Activated T-helper 2 cell treated with anti-CD3 and anti-CD28 coated beads, Interferon-gamma antibody, Interleukin-2, Interleukin-4, amounts not matched to agents 10 μg/mL and 5 μg/mL and 100 μg/mL, durations not matched to agents 14 hours and 24 hours and 36 hours (primary cell): ENCODE measurements at regions not wholly inside any gene's neighbourhood (a gene's known extent, or its start where the extent isn't known, plus 50 kb on each side); places are given as distances from the start of the nearest gene placed in this dataset.
A peak's percentile ranks its signal among the peaks of the same experiment; 100 is the strongest.
"Not testable (repeated sequence)": the region's sequence is repeated elsewhere in the genome, so short reads cannot be mapped to it uniquely, and the experiment has no call there.

Experiments
- DNase-seq: peaks from one replicate; pipeline ENCODE4 v3.0.0; 2021; ENCODE audit warnings: low spot score
- H3K27ac Mint-ChIP-seq: one replicate; pipeline ENCODE4 v1.8.0; 2021; ENCODE audit warnings: mixed read lengths
- H3K27me3 Mint-ChIP-seq: one replicate; pipeline ENCODE4 v1.8.0; 2021; ENCODE audit warnings: low read depth, mixed read lengths
- H3K36me3 Mint-ChIP-seq: one replicate; pipeline ENCODE4 v1.8.0; 2021; ENCODE audit warnings: low read depth, mixed read lengths
- H3K4me1 Mint-ChIP-seq: one replicate; pipeline ENCODE4 v1.8.0; 2021; ENCODE audit warnings: low read depth, mixed read lengths
- H3K4me3 Mint-ChIP-seq: one replicate; pipeline ENCODE4 v1.8.0; 2021; ENCODE audit warnings: low read depth, mild to moderate bottlenecking, moderate library complexity, mixed read lengths
- H3K9me3 Mint-ChIP-seq: one replicate; pipeline ENCODE4 v1.8.0; 2021; ENCODE audit warnings: mixed read lengths
- intact Hi-C: fragments of 100-400 bp; cut with micrococcal nuclease; formaldehyde crosslinking; loops from one replicate; pipeline ENCODE4 v1.15.1; 2023

DNA sequence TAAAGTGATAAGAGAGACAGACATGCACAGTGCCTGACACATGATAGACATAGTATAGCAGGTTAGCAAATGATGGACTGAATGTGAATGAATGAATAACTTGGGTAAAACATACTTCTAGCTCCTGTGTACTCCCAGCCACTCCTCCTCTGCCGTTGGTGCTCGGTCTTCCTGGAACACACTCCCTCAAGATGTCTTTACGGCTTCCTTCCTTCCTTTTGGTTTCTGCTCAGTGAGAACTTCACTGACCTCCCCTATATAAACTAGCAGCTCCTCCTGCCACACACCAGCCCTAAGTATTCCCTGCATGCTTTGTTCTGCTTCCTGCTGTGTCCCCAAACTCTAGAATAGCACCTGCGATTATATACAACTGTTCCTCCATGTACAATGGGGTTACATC, 50.2 kb downstream of the RAD54L2 start:
- Mint-ChIP-seq H3K27me3 (no peaks in the 10 kb centered on the region), H3K27ac (peak overlapping the region; percentile 1), H3K36me3 (peaks cover 35% of the 10 kb centered on the region), H3K4me1 (peaks cover 4% of the 10 kb centered on the region), H3K4me3 (no peak overlapping the region), H3K9me3 (no peaks in the 10 kb centered on the region)
- intact Hi-C loops: no loop called here
- DNase-seq: no peak

DNA sequence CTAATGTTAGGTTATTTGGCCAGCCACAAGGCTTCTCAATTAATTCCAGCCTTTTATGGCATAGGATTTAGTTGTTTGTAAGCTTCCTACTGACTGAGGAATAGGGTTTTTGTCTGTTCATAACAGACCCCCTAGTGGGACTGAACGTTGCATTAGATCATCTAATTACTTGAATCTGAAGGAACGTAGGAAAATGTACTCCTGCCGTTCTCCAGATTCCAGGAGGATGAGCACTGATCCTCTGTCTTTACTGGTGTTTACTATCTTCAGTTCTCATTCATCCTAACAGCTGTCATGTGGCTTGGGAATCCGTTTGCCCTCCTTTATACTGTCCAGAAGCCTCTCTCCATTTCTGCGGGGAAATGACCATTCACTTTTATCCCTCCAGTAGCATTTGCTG, 52.7 kb downstream of the RAD54L2 start:
- Mint-ChIP-seq H3K9me3 (no peaks in the 10 kb centered on the region), H3K4me3 (no peak overlapping the region), H3K27me3 (no peaks in the 10 kb centered on the region), H3K27ac (no peak overlapping the region), H3K36me3 (peaks cover 46% of the 10 kb centered on the region), H3K4me1 (peaks cover 4% of the 10 kb centered on the region)
- no peak for DNase-seq
- intact Hi-C loops: no loop called here

DNA sequence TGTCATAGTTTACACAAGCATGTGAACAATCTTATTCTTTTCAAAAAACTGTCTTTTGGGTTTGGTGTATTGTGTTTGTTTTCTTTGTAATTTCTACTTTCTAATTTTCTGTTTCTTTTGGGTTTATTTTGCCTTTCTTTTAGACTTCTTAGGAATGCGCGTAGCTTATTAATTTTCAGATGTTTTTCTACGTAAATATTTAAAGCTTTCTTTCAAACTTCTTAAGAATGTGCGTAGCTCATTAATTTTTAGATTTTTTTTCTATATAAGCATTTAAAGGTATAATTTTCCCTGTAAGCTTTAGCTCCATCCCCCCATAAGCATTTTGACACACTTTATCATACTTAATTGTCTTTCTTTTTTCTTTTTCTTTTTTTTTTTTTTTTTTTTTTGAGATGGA, 55.2 kb downstream of the RAD54L2 start:
- H3K36me3 Mint-ChIP-seq: peaks cover 42% of the 10 kb centered on the region
- DNase-seq: no peak
- H3K4me3 Mint-ChIP-seq: no peak overlapping the region
- H3K27me3 Mint-ChIP-seq: no peaks in the 10 kb centered on the region
- H3K9me3 Mint-ChIP-seq: no peaks in the 10 kb centered on the region
- peaks cover 4% of the 10 kb centered on the region for H3K4me1 Mint-ChIP-seq
- intact Hi-C loops: no loop called here
- H3K27ac Mint-ChIP-seq: no peak overlapping the region

DNA sequence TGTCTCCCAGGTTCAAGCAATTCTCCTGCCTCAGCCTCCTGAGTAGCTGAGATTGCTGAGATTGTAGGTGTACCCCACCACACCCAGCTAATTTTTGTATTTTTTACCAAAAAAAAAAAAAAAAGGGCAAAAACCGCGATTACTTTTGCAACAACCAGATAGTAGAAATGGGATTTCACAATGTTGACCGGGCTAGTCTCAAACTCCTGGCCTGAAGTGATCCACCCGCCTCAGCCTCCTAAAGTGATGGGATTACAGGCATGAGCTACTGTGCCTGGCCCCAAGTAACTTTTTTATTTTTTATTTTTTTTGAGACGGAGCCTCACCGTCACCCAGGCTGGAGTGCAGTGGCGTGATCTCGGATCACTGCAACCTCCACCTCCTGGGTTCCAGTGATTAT, 61.1 kb downstream of the RAD54L2 start:
- H3K27me3 Mint-ChIP-seq, H3K27ac Mint-ChIP-seq, H3K4me3 Mint-ChIP-seq, H3K9me3 Mint-ChIP-seq, DNase-seq, intact Hi-C loops, H3K4me1 Mint-ChIP-seq: not testable (repeated sequence)
- H3K36me3 Mint-ChIP-seq: peaks cover 12% of the 10 kb centered on the region

DNA sequence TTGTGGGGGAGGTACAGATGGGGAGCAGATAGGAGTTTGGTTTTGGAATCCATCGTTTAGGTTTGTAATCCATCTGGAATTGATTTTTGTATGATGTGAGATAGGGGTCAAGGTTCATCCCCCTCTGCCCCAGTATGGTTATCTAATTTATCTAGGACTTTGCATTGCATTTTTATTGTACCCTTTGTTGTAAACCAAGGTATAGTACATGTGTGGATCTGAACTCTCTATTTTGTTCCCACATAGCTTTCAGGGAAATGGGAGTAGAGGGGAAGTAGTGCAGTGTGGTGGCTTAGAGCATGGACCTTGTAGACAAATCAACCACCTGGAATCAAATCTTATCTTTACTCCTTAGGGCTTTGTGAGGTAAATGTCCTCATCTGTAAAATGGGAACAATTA, 65.7 kb downstream of the RAD54L2 start:
- H3K4me3 Mint-ChIP-seq: no peak overlapping the region
- DNase-seq: no peak
- H3K4me1 Mint-ChIP-seq: peaks cover 10% of the 10 kb centered on the region
- intact Hi-C loops: no loop called here
- H3K9me3 Mint-ChIP-seq: no peaks in the 10 kb centered on the region
- no peaks in the 10 kb centered on the region for H3K27me3 Mint-ChIP-seq
- no peak overlapping the region for H3K27ac Mint-ChIP-seq
- H3K36me3 Mint-ChIP-seq: peaks cover 11% of the 10 kb centered on the region

DNA sequence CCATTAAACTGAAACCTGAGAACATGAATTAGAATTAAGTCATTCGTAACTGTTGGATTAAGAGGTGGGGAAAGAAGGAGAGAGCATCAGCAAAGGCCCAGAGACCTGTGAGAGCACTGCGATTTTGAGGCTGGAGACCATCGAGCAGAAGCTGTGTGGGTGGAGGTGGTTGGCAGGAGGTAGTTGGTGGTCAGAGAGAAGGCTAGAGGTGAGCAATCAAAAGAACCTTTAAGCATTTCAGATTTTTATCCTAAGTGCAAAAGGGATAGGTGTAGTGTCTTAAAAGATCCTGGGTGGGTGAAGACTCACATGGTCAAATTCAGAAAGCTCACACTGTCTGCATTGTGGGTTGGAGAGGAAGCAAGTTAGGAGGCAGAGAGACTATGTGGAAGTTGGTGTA, 65.1 kb upstream of the TEX264 start:
- intact Hi-C loops: no loop called here
- Mint-ChIP-seq H3K27me3 (no peaks in the 10 kb centered on the region), H3K36me3 (peaks cover 13% of the 10 kb centered on the region), H3K9me3 (no peaks in the 10 kb centered on the region), H3K27ac (peak overlapping the region; percentile 22), H3K4me3 (no peak overlapping the region), H3K4me1 (peaks cover 10% of the 10 kb centered on the region)
- no peak for DNase-seq

DNA sequence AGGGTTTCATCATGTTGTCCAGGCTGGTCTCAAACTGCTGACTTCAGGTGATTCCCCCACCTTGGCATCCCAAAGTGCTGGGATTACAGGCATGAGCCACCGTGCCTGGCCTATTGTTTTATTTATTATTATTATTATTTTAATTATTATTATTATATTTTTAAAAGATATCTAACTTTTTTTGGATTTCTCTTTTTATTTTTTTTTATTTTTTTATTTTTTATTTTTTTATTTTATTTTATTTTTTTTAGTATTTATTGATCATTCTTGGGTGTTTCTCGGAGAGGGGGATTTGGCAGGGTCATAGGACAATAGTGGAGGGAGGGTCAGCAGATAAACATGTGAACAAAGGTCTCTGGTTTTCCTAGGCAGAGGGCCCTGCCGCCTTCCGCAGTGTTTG, 64.2 kb upstream of the TEX264 start:
- H3K9me3 Mint-ChIP-seq, H3K4me1 Mint-ChIP-seq, DNase-seq, intact Hi-C loops, H3K27ac Mint-ChIP-seq, H3K27me3 Mint-ChIP-seq, H3K4me3 Mint-ChIP-seq: not testable (repeated sequence)
- peaks cover 13% of the 10 kb centered on the region for H3K36me3 Mint-ChIP-seq

DNA sequence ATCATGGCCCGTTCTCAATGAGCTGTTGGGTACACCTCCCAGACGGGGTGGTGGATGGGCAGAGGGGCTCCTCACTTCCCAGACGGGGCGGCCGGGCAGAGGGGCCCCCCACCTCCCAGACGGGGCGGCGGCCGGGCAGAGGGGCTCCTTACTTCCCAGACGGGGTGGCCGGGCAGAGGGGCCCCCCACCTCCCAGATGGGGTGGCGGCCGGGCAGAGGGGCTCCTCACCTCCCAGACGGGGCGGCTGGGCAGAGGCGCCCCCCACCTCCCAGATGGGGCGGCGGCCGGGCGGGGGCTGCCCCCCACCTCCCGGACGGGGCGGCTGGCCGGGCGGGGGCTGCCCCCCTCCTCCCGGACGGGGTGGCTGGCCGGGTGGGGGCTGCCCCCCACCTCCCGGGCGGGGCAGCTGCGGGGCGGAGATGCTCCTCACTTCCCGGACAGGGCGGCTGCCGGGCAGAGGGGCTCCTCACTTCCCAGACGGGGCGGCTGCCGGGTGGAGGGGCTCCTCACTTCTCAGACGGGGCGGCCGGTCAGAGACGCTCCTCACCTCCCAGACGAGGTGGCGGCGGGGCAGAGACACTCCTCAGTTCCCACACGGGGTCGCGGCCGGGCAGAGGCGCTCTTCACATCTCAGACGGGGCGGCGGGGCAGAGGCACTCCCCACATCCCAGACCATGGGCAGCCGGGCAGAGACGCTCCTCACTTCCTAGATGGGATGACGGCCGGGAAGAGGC, 63.3 kb upstream of the TEX264 start:
- intact Hi-C loops, H3K4me3 Mint-ChIP-seq, H3K27me3 Mint-ChIP-seq, H3K4me1 Mint-ChIP-seq, H3K27ac Mint-ChIP-seq, DNase-seq, H3K9me3 Mint-ChIP-seq: not testable (repeated sequence)
- H3K36me3 Mint-ChIP-seq: peaks cover 13% of the 10 kb centered on the region

DNA sequence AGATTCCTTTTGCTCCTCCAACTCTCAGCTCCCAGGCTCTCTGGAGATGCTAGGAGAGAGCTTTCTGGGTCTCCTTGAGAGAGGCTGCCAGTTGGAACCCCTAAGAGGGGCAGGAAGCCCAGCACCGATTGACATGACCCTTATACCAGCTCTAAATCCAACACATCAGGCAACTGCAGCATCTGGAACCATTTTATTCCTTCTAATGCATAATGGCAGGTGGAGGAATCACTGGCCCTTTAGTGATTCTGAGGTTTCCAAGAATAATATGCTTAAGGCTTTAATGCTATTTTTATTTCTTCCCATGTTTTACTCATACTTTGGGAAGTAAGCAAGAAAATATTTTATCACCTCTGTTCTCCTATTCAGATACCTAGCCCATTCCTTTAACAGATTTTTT, 60.3 kb upstream of the TEX264 start:
- Mint-ChIP-seq H3K4me1 (peaks cover 9% of the 10 kb centered on the region), H3K27me3 (no peaks in the 10 kb centered on the region), H3K9me3 (no peaks in the 10 kb centered on the region), H3K27ac (no peak overlapping the region), H3K36me3 (peaks cover 12% of the 10 kb centered on the region), H3K4me3 (no peak overlapping the region)
- no peak for DNase-seq
- intact Hi-C loops: no loop called here

DNA sequence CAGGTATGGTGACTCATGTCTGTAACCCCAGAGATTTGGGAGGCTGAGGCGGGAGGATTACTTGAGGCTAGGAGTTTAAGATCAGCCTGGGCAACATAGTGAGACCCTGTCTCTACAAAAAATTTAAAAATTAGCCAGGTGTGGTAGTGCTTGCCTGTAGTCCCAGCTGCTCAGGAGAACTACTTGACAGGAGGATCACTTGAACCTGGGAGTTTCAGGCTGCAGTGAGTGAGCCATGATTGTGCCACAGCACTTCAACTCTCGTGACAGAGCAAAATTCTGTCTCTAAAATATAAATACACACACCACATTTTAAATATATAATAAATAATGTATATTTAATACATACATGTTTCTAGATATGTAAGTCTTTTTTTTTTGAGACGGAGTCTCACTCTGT, 53.5 kb upstream of the TEX264 start:
- Mint-ChIP-seq H3K4me1 (peaks cover 6% of the 10 kb centered on the region), H3K36me3 (no peaks in the 10 kb centered on the region), H3K27me3 (no peaks in the 10 kb centered on the region), H3K9me3 (no peaks in the 10 kb centered on the region), H3K27ac (no peak overlapping the region), H3K4me3 (no peak overlapping the region)
- intact Hi-C loops: no loop called here
- no peak for DNase-seq

DNA sequence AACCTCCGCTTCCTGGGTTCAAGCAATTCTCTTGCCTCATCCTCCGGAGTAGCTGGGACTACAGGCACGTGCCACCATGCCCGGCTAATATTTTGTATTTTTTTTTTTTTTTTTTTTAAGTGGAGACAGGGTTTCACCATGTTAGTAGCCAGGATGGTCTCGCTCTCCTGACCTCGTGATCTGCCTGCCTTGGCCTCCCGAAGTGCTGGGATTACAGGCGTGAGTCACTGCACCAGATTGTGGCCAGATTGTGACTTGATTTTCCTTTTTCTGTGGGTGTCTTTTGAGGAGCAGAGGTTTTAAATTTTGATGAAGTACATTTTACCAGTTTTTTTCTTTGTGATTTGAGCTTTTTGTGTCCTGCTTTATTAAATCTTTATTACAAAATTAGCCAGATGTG, 53.0 kb upstream of the TEX264 start:
- H3K4me3 Mint-ChIP-seq, intact Hi-C loops, H3K36me3 Mint-ChIP-seq, DNase-seq, H3K9me3 Mint-ChIP-seq, H3K27me3 Mint-ChIP-seq, H3K27ac Mint-ChIP-seq, H3K4me1 Mint-ChIP-seq: not testable (repeated sequence)

DNA sequence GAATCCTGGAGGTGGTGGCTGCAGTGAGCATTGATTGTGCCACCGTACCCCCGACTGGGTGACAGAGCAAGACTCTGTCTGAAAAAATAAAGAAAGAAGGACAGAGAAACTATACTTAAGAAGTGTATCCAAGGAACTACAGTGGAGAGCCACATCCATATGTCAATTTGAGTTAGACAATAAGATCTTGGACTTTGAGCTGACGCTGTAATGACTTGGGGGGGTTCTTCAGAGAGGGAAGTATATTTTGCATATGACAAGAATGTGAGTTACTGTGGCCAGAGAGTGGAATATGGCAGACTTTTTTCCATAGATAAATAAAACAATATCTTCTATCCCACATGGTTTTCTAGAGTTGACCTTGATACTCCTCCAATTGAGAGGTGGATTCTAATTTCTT, 52.6 kb upstream of the TEX264 start:
- Mint-ChIP-seq H3K27me3 (no peaks in the 10 kb centered on the region), H3K9me3 (no peaks in the 10 kb centered on the region), H3K27ac (no peak overlapping the region), H3K36me3 (no peaks in the 10 kb centered on the region), H3K4me3 (no peak overlapping the region), H3K4me1 (peaks cover 6% of the 10 kb centered on the region)
- DNase-seq: no peak
- intact Hi-C loops: no loop called here

DNA sequence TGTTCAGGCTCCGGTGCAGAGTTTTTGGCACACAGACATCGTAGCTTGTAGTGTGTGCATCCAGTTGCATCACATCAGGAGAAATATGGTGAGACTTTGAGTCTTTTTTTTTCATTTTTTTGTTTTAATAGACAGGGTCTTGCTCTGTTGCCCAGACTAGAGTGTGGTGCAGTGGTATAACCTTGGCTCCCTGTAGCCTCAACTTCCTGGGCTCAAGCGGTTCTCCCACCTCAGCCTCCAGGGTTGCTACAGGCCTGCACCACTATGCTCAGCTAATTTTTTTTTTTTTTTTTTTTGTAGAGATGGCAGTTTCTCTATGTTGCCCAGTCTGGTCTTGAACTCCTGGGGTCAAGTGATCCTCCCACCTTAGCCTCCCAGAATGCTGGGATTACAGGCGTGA, 51.1 kb upstream of the TEX264 start:
- H3K4me3 Mint-ChIP-seq: no peak overlapping the region
- peaks cover 6% of the 10 kb centered on the region for H3K4me1 Mint-ChIP-seq
- no peaks in the 10 kb centered on the region for H3K36me3 Mint-ChIP-seq
- H3K27ac Mint-ChIP-seq: no peak overlapping the region
- no peak for DNase-seq
- intact Hi-C loops: no loop called here
- no peaks in the 10 kb centered on the region for H3K27me3 Mint-ChIP-seq
- H3K9me3 Mint-ChIP-seq: no peaks in the 10 kb centered on the region

DNA sequence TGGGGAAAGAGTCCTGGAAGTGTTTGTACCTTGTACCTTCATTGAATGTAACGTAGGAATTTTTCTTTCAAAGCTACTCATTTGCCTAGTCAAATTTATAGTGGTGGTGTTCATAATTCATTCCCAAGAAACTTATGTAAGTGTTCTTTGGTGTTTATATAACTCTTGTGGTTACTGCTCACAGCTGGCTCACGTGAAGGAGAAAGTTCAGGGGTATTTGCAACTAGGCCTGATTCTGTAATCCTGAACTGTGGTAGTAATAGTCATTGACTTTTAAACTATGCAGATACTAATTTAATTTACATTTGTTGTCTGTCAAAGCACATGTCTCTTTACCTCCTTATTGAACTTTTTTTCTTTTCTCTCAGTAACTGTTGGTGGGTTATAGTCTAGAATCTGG, 50.5 kb upstream of the TEX264 start:
- Mint-ChIP-seq H3K9me3 (no peaks in the 10 kb centered on the region), H3K4me3 (no peak overlapping the region), H3K27me3 (no peaks in the 10 kb centered on the region), H3K36me3 (no peaks in the 10 kb centered on the region), H3K4me1 (peaks cover 5% of the 10 kb centered on the region), H3K27ac (no peak overlapping the region)
- no peak for DNase-seq
- intact Hi-C loops: no loop called here
